ENCODE measurements at regions not wholly inside any gene's neighbourhood (a gene's known extent, or its start where the extent isn't known, plus 50 kb on each side); places are given as distances from the start of the nearest gene placed in this dataset.

DNA sequence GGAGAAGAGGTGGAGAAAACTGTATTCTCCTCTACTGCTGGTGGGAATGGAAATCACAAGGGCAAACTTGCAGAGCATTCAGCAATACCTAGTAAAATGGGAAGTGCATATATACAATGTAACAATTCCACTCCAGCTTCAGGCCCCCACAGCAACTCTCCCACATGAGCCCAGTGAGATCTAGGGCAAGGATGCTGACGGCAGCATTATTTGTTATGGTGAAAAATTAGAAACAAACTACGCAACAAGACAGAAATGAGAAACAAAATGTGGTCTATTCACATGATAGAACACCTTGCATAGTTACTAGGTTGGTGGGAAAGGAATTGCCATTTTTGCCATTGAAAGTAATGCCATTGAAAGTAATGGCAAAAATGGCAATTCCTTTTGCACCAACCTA is 98.9 kb upstream of the SRSF6 start:
- H3K9ac ChIP-seq (ENCODE audit: low read depth in 1 of 2, low read length in 2 of 2): no peak overlapping the region
- H3K4me1 ChIP-seq (ENCODE audit: control insufficient read depth in 4 of 4, insufficient read depth in 4 of 4, low read length in 3 of 4): no peaks in the 10 kb centered on the region
- 76% methylated on average over 2 of the region's 2 CpGs for WGBS
- no peak for TF ChIP-seq HNF4A (conservative IDR thresholded peaks at IDR 0.05)
- H3K9me3 ChIP-seq (ENCODE audit: control insufficient read depth in 4 of 4, low read length in 3 of 4): no peaks in the 10 kb centered on the region
- no peak overlapping the region for H3K27ac ChIP-seq (ENCODE audit: low read depth in 1 of 2, low read length in 2 of 2)
- no peak for DNase-seq (ENCODE audit: low spot score)
- no peak overlapping the region for H3K4me3 ChIP-seq (ENCODE audit: low read depth in 1 of 3, low read length in 3 of 3)
- peaks cover 0 to 3% (median 0%) of the 10 kb centered on the region in 4 donors for H3K27me3 ChIP-seq (ENCODE audit: control insufficient read depth in 4 of 4, insufficient read depth in 4 of 4, low read length in 3 of 4)
- H3K36me3 ChIP-seq (ENCODE audit: control insufficient read depth in 4 of 4, insufficient read depth in 3 of 4, low read depth in 1 of 4, low read length in 3 of 4): no peaks in the 10 kb centered on the region

DNA sequence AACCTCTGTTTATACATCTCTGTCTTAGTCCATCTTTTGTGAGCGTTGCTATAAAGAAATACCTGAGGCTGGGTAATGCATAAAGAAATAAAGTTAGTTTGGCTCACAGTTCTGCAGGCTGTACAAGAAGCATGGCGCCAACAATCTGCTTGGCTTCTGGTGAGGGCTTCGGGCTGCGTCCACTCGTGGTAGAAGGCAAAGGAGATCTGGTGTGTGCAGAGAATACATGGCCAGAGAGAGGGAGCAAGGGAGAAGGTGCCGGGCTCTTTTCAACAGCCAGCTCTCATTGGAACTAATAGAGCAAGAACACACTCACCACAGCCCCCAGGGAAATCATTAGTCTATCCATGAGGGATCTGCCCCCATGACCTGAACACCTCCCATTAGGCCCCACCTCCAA is 100.3 kb upstream of the SRSF6 start:
- DNase-seq (ENCODE audit: low spot score): no peak
- Histone ChIP-seq H3K36me3 (ENCODE audit: control insufficient read depth in 4 of 4, insufficient read depth in 3 of 4, low read depth in 1 of 4, low read length in 3 of 4) (no peaks in the 10 kb centered on the region), H3K4me3 (ENCODE audit: low read depth in 1 of 3, low read length in 3 of 3) (no peak overlapping the region), H3K27me3 (ENCODE audit: control insufficient read depth in 4 of 4, insufficient read depth in 4 of 4, low read length in 3 of 4) (peaks cover 0 to 3% (median 0%) of the 10 kb centered on the region in 4 donors), H3K4me1 (ENCODE audit: control insufficient read depth in 4 of 4, insufficient read depth in 4 of 4, low read length in 3 of 4) (no peaks in the 10 kb centered on the region), H3K9ac (ENCODE audit: low read depth in 1 of 2, low read length in 2 of 2) (no peak overlapping the region), H3K9me3 (ENCODE audit: control insufficient read depth in 4 of 4, low read length in 3 of 4) (no peaks in the 10 kb centered on the region), H3K27ac (ENCODE audit: low read depth in 1 of 2, low read length in 2 of 2) (no peak overlapping the region)
- TF ChIP-seq FOXA2 (IDR thresholded peaks at IDR 0.05) (no peak), TAF1 (conservative IDR thresholded peaks at IDR 0.05) (no peak), NR2F2 (IDR thresholded peaks at IDR 0.05) (no peak), ZBTB33 (IDR thresholded peaks at IDR 0.05) (no peak), FOXA1 (IDR thresholded peaks at IDR 0.05) (no peak)
- 82% methylated on average over 6 of the region's 6 CpGs for WGBS

DNA sequence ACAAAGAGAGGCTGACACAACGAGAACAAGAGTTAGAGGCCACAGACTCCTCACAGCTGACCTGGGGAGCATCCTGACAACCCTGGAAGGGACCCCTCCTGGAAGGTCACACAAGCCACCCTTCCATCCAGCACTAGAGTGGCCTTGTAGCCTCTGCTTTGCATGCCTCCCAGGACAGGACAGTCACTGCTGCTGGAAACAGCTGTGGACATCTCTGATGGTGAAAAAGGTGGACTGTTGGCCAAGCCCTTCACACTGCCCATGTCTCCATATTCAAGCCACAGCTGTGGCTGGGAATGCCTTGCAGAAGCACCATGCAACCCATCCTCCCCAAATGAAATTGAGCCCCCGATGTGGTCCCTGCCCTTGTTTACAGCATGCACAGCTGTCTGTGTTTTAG is 102.1 kb upstream of the SRSF6 start:
- whole genome bisulfite sequencing: 60% methylated on average over 2 of the region's 2 CpGs
- H3K27ac ChIP-seq (ENCODE audit: low read depth in 1 of 2, low read length in 2 of 2): no peak overlapping the region
- H3K9ac ChIP-seq (ENCODE audit: low read depth in 1 of 2, low read length in 2 of 2): no peak overlapping the region
- H3K27me3 ChIP-seq (ENCODE audit: control insufficient read depth in 4 of 4, insufficient read depth in 4 of 4, low read length in 3 of 4): peaks cover 0 to 3% (median 1%) of the 10 kb centered on the region in 4 donors
- no peak for DNase-seq (ENCODE audit: low spot score)
- no peaks in the 10 kb centered on the region for H3K4me1 ChIP-seq (ENCODE audit: control insufficient read depth in 4 of 4, insufficient read depth in 4 of 4, low read length in 3 of 4)
- TF ChIP-seq JUND (IDR thresholded peaks at IDR 0.05) (no peak), FOXA2 (IDR thresholded peaks at IDR 0.05) (no peak), HNF4G (IDR thresholded peaks at IDR 0.05) (no peak), HNF4A (conservative IDR thresholded peaks at IDR 0.05) (no peak), REST (IDR thresholded peaks at IDR 0.05) (no peak), GABPA (IDR thresholded peaks at IDR 0.05 in 1 of 2, conservative IDR thresholded peaks at IDR 0.05 in 1 of 2) (no peak), ZBTB33 (IDR thresholded peaks at IDR 0.05) (no peak), NR2F2 (IDR thresholded peaks at IDR 0.05) (no peak), YY1 (IDR thresholded peaks at IDR 0.05) (no peak), SP1 (IDR thresholded peaks at IDR 0.05) (no peak), EGR1 (IDR thresholded peaks at IDR 0.05; ENCODE audit: low read depth in 2 of 2) (no peak), MAX (IDR thresholded peaks at IDR 0.05) (no peak), TAF1 (conservative IDR thresholded peaks at IDR 0.05) (no peak), ATF3 (IDR thresholded peaks at IDR 0.05) (no peak), RXRA (IDR thresholded peaks at IDR 0.05) (no peak), FOXA1 (IDR thresholded peaks at IDR 0.05) (no peak)
- TF ChIP-seq, protein P1, sequence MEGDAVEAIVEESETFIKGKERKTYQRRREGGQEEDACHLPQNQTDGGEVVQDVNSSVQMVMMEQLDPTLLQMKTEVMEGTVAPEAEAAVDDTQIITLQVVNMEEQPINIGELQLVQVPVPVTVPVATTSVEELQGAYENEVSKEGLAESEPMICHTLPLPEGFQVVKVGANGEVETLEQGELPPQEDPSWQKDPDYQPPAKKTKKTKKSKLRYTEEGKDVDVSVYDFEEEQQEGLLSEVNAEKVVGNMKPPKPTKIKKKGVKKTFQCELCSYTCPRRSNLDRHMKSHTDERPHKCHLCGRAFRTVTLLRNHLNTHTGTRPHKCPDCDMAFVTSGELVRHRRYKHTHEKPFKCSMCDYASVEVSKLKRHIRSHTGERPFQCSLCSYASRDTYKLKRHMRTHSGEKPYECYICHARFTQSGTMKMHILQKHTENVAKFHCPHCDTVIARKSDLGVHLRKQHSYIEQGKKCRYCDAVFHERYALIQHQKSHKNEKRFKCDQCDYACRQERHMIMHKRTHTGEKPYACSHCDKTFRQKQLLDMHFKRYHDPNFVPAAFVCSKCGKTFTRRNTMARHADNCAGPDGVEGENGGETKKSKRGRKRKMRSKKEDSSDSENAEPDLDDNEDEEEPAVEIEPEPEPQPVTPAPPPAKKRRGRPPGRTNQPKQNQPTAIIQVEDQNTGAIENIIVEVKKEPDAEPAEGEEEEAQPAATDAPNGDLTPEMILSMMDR (IDR thresholded peaks at IDR 0.05; ENCODE audit: low read depth, low read length, missing input control): no peak
- H3K36me3 ChIP-seq (ENCODE audit: control insufficient read depth in 4 of 4, insufficient read depth in 3 of 4, low read depth in 1 of 4, low read length in 3 of 4): no peaks in the 10 kb centered on the region
- no peak overlapping the region for H3K4me3 ChIP-seq (ENCODE audit: low read depth in 1 of 3, low read length in 3 of 3)
- no peaks in the 10 kb centered on the region for H3K9me3 ChIP-seq (ENCODE audit: control insufficient read depth in 4 of 4, low read length in 3 of 4)
